ENCODE measurements at regions not wholly inside any gene's neighbourhood (a gene's known extent, or its start where the extent isn't known, plus 50 kb on each side); places are given as distances from the start of the nearest gene placed in this dataset.

DNA sequence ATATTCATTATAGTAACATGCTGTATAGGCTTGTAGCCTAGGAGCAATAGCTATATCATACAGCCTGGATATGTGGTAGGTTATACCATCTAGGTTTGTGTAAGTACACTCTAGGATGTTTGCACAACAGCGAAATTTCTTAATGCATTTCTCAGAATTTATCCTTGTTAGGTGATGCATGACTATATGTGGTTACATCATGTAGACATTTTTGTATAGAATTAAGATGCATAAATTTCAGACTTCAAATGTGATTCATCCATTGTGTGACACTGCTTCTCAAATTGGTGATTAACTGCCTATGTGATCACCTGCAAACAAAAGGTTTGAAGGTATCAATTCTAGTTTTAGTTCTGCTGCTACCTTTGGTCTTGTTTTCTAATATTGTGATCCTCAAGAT, 1787.0 kb upstream of the PIK3C3 start:
- TF ChIP-seq, protein P1, sequence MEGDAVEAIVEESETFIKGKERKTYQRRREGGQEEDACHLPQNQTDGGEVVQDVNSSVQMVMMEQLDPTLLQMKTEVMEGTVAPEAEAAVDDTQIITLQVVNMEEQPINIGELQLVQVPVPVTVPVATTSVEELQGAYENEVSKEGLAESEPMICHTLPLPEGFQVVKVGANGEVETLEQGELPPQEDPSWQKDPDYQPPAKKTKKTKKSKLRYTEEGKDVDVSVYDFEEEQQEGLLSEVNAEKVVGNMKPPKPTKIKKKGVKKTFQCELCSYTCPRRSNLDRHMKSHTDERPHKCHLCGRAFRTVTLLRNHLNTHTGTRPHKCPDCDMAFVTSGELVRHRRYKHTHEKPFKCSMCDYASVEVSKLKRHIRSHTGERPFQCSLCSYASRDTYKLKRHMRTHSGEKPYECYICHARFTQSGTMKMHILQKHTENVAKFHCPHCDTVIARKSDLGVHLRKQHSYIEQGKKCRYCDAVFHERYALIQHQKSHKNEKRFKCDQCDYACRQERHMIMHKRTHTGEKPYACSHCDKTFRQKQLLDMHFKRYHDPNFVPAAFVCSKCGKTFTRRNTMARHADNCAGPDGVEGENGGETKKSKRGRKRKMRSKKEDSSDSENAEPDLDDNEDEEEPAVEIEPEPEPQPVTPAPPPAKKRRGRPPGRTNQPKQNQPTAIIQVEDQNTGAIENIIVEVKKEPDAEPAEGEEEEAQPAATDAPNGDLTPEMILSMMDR (conservative IDR thresholded peaks at IDR 0.05) = no peak
- H3K27ac ChIP-seq = no peak overlapping the region

DNA sequence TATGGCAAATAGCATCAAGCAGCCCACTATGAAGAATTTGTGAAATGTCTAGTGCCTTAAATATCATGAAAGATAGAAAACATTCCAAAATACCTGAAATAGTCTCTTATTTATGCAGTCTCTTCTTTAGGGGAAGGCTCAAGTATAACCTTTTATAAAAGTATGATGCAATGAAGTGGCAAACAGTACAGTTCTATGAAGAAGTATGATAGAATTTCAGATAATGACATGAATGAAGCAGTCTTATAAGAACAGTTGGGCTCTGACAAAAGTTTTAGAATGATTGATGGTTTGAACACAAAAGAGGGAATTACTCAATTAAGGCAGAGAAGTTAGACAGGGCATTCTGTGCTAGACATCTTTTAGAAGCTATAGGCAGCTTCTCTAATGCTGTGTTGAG, 1791.8 kb upstream of the PIK3C3 start:
- H3K27ac ChIP-seq = no peak overlapping the region
- TF ChIP-seq, protein P1 (conservative IDR thresholded peaks at IDR 0.05) = no peak

DNA sequence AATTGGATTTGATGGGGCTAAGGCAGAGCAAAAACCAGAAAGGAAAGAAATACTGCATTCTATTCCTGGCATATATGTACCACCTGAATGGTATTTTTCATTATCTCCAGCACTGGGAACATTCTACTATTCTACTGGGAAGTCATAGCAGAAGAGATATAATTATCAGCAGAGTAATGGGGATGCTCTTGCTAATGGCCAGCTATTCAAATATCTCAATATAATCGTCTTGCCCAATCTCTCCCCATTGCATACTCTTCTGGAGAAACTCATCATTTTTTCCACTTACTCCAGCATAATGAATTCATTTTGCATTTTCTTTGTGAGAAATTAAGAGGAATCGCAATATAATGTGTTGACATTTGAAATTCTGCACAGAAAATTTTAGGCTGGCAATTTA, 1794.7 kb upstream of the PIK3C3 start:
- TF ChIP-seq, protein P1 (conservative IDR thresholded peaks at IDR 0.05) = no peak
- no peak overlapping the region for H3K27ac ChIP-seq

DNA sequence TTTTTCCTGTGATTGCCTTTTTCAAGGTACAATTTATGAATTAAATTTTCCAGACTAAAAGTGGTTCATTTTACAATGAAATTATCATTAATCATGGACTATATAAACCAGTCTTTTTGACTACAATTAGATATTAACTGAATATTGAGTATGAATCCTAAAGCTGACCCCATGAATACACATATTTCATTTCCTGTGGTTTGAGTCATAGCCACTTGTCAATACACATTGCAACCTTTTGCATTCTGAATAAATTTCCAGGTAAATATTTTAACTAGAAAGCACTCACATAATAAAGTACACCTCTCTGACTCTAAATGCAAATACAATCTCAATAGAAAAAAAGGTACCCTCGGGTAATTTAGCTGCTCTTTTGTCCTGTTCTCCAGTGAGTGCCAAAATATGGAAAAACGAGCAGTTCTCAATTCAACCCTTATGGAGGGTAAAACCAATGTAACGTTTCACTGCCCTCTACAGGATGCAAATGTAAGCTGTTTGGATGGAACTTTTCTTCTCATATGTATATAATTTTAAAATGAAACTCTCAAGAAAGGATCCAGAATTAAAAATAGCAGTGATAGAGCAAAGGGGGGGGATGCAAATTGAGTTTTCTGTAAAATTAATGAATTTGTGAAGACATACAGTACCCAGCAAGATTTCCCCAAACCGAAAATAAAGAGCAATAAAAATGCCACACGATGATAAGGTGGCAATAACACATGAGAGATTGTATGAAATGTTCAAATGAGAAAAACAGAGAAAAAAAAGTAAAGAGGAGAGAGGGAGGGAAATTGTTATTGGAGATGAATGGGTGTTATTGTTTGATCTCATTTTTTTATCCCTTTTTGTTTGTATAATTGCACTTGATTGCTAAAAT, 1795.7 kb upstream of the PIK3C3 start:
- TF ChIP-seq, protein P1 (conservative IDR thresholded peaks at IDR 0.05) = peak; percentile 85
- H3K27ac ChIP-seq = no peak overlapping the region

DNA sequence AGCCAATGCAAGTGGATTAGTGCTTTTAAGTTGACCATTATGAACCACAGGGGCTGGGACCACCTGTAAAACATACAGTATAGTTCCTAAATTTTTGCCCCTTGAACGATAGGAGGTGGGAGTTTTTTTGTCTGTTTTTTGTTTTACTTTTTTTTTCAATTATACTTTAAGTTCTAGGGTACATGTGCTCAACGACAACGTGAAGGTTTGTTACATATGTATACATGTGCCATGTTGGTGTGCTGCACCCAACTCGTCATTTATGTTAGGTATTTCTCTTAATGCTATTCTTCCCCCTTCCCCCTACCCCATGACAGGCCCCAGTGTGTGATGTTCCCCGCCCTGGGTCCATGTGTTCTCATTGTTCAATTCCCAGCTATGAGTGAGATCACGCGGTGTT, 1797.9 kb upstream of the PIK3C3 start:
- TF ChIP-seq, protein P1 (conservative IDR thresholded peaks at IDR 0.05) = no peak
- no peak overlapping the region for H3K27ac ChIP-seq

DNA sequence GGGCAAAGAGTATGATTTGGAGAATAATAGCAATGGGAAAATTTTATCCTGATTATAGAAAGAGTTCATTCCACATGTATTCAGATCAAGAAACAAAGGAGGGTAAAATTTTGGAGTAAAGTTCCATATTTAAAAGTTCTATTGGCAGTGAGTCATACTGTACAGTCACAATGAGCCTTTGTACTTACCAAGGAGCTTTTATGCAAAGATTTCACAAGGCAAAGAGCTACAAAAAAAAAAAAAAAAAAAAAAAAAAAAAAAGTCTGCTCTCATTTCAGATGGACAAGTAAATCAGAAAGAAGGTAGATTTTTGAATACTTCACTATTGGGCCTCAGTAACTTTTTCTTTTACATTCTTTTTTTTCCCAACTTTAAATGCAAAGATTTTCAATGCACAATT, 1802.2 kb upstream of the PIK3C3 start:
- TF ChIP-seq, protein P1 (conservative IDR thresholded peaks at IDR 0.05) = no peak
- no peak overlapping the region for H3K27ac ChIP-seq

DNA sequence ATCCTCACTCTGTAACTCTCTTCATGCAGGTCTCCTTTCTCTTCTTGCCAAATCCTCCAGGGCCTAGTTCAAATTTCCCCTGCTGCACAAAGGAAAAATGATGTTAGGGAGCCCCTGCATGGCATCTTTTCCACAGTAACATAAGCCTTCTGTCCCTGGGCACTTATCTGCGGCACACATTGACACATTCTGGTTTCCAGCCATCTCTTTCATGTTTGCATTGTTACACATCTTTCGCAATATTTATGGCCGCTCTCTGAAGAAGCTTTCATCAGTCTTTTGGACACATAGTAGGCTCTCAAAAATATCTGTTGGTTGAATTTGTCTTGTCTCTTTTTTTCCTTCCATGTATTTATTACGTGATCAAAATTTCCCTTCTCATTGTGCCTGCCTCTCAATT, 1806.1 kb upstream of the PIK3C3 start:
- H3K27ac ChIP-seq = no peak overlapping the region
- TF ChIP-seq, protein P1 (conservative IDR thresholded peaks at IDR 0.05) = no peak

All from VCaP (cell line).